ENCODE measurements at regions not wholly inside any gene's neighbourhood (a gene's known extent, or its start where the extent isn't known, plus 50 kb on each side); places are given as distances from the start of the nearest gene placed in this dataset.

- no peak for TF ChIP-seq EZH2phosphoT487 (IDR thresholded peaks at IDR 0.05; ENCODE audit: low read depth, severe bottlenecking, unreplicated experiment)
- no peak for TF ChIP-seq EZH2 (IDR thresholded peaks at IDR 0.05; ENCODE audit: borderline replicate concordance)
- no peak for TF ChIP-seq CTCF (IDR thresholded peaks at IDR 0.05; ENCODE audit: poor library complexity)
- Histone ChIP-seq H3K36me3 (replicated peaks; ENCODE audit: insufficient read depth, low read depth) (no peaks in the 10 kb centered on the region), H3K4me2 (no peak overlapping the region), H3K79me2 (no peaks in the 10 kb centered on the region), H3K27ac (no peak overlapping the region), H4K20me1 (ENCODE audit: insufficient read depth, poor library complexity, severe bottlenecking) (no peaks in the 10 kb centered on the region), H3K4me3 (no peak overlapping the region), H3K9me3 (ENCODE audit: low read depth) (no peaks in the 10 kb centered on the region), H3K9me2 (replicated peaks; ENCODE audit: insufficient read depth) (no peaks in the 10 kb centered on the region), H2AFZ (no peak overlapping the region), H3K4me1 (ENCODE audit: insufficient read depth) (no peaks in the 10 kb centered on the region), H3K27me3 (no peaks in the 10 kb centered on the region)
- DNase-seq (ENCODE audit: low spot score), result no peak
- 90% methylated on average over 3 of the region's 3 CpGs for WGBS (ENCODE audit: low lambda C conversion rate, missing lambda C conversion rate)
These were observed 170.0 kb upstream of the RMST start for GRCh38 chr12:97292588-97292987.

- H3K9me3 ChIP-seq (ENCODE audit: low read depth), result no peaks in the 10 kb centered on the region
- H3K4me2 ChIP-seq, result no peak overlapping the region
- no peaks in the 10 kb centered on the region for H3K79me2 ChIP-seq
- no peaks in the 10 kb centered on the region for H3K27me3 ChIP-seq
- H3K27ac ChIP-seq, result no peak overlapping the region
- no peaks in the 10 kb centered on the region for H3K36me3 ChIP-seq (replicated peaks; ENCODE audit: insufficient read depth, low read depth)
- TF ChIP-seq EZH2phosphoT487 (IDR thresholded peaks at IDR 0.05; ENCODE audit: low read depth, severe bottlenecking, unreplicated experiment) (no peak), EZH2 (IDR thresholded peaks at IDR 0.05; ENCODE audit: borderline replicate concordance) (no peak), CTCF (IDR thresholded peaks at IDR 0.05; ENCODE audit: poor library complexity) (no peak)
- no peaks in the 10 kb centered on the region for H4K20me1 ChIP-seq (ENCODE audit: insufficient read depth, poor library complexity, severe bottlenecking)
- DNase-seq (ENCODE audit: low spot score), result no peak
- no peaks in the 10 kb centered on the region for H3K4me1 ChIP-seq (ENCODE audit: insufficient read depth)
- no peaks in the 10 kb centered on the region for H3K9me2 ChIP-seq (replicated peaks; ENCODE audit: insufficient read depth)
- H2AFZ ChIP-seq, result no peak overlapping the region
- H3K4me3 ChIP-seq, result no peak overlapping the region
- WGBS (ENCODE audit: low lambda C conversion rate, missing lambda C conversion rate), result 94% methylated on average over 1 of the region's 1 CpG
These were observed 169.1 kb upstream of the RMST start for GRCh38 chr12:97293541-97293940.

GRCh38 chr12:97299847-97300246 is 162.8 kb upstream of the RMST start:
- no peaks in the 10 kb centered on the region for H3K79me2 ChIP-seq
- DNase-seq (ENCODE audit: low spot score), result peak; percentile 23
- peak overlapping the region; percentile 41 for H3K4me2 ChIP-seq
- TF ChIP-seq EZH2phosphoT487 (IDR thresholded peaks at IDR 0.05; ENCODE audit: low read depth, severe bottlenecking, unreplicated experiment) (no peak), CTCF (IDR thresholded peaks at IDR 0.05; ENCODE audit: poor library complexity) (no peak), EZH2 (IDR thresholded peaks at IDR 0.05; ENCODE audit: borderline replicate concordance) (no peak)
- H3K9me3 ChIP-seq (ENCODE audit: low read depth), result no peaks in the 10 kb centered on the region
- 37% methylated on average over 5 of the region's 5 CpGs for WGBS (ENCODE audit: low lambda C conversion rate, missing lambda C conversion rate)
- peak overlapping the region; percentile 19 for H3K27ac ChIP-seq
- no peaks in the 10 kb centered on the region for H4K20me1 ChIP-seq (ENCODE audit: insufficient read depth, poor library complexity, severe bottlenecking)
- H3K27me3 ChIP-seq, result no peaks in the 10 kb centered on the region
- no peak overlapping the region for H2AFZ ChIP-seq
- no peaks in the 10 kb centered on the region for H3K9me2 ChIP-seq (replicated peaks; ENCODE audit: insufficient read depth)
- H3K36me3 ChIP-seq (replicated peaks; ENCODE audit: insufficient read depth, low read depth), result no peaks in the 10 kb centered on the region
- H3K4me1 ChIP-seq (ENCODE audit: insufficient read depth), result peaks cover 7% of the 10 kb centered on the region
- no peak overlapping the region for H3K4me3 ChIP-seq

- Histone ChIP-seq H3K27me3 (no peaks in the 10 kb centered on the region), H3K27ac (no peak overlapping the region), H3K36me3 (replicated peaks; ENCODE audit: insufficient read depth, low read depth) (no peaks in the 10 kb centered on the region), H3K9me2 (replicated peaks; ENCODE audit: insufficient read depth) (no peaks in the 10 kb centered on the region), H3K9me3 (ENCODE audit: low read depth) (no peaks in the 10 kb centered on the region), H3K4me1 (ENCODE audit: insufficient read depth) (peaks cover 7% of the 10 kb centered on the region), H3K4me2 (peak overlapping the region; percentile 41), H4K20me1 (ENCODE audit: insufficient read depth, poor library complexity, severe bottlenecking) (no peaks in the 10 kb centered on the region), H2AFZ (no peak overlapping the region), H3K79me2 (no peaks in the 10 kb centered on the region), H3K4me3 (no peak overlapping the region)
- 69% methylated on average over 5 of the region's 5 CpGs for WGBS (ENCODE audit: low lambda C conversion rate, missing lambda C conversion rate)
- TF ChIP-seq EZH2phosphoT487 (IDR thresholded peaks at IDR 0.05; ENCODE audit: low read depth, severe bottlenecking, unreplicated experiment) (no peak), EZH2 (IDR thresholded peaks at IDR 0.05; ENCODE audit: borderline replicate concordance) (no peak), CTCF (IDR thresholded peaks at IDR 0.05; ENCODE audit: poor library complexity) (no peak)
- DNase-seq (ENCODE audit: low spot score), result no peak
These were observed 162.2 kb upstream of the RMST start for GRCh38 chr12:97300431-97300830.
